ENCODE measurements at regions not wholly inside any gene's neighbourhood (a gene's known extent, or its start where the extent isn't known, plus 50 kb on each side); places are given as distances from the start of the nearest gene placed in this dataset.

GRCh38 chr11:95717314-95717713 lies 72.3 kb downstream of the FAM76B start:
- no peaks in the 10 kb centered on the region for H3K9me3 ChIP-seq
- H3K36me3 ChIP-seq (replicated peaks in 1 of 2; ENCODE audit: control insufficient read depth in 1 of 2, insufficient read depth in 2 of 2, low read length in 1 of 2), result no peaks in the 10 kb centered on the region
- 6% methylated on average over 1 of the region's 1 CpG for WGBS (ENCODE audit: low lambda C conversion rate)
- no peak for DNase-seq
- TF ChIP-seq FOXJ3 (CRISPR knock-in tag; IDR thresholded peaks at IDR 0.05), result no peak
- no peak for TF ChIP-seq EZH2phosphoT487 (IDR thresholded peaks at IDR 0.05; ENCODE audit: borderline replicate concordance, low read depth)
- no peak for TF ChIP-seq FOSL2 (IDR thresholded peaks at IDR 0.05; ENCODE audit: borderline replicate concordance, low read depth)
- TF ChIP-seq JUND (IDR thresholded peaks at IDR 0.05), result no peak
- TF ChIP-seq SIN3A (IDR thresholded peaks at IDR 0.05; ENCODE audit: borderline replicate concordance, low read depth, low read length), result no peak
- TF ChIP-seq RXRA (IDR thresholded peaks at IDR 0.05; ENCODE audit: borderline replicate concordance, low read depth), result no peak
- TF ChIP-seq EP300 (IDR thresholded peaks at IDR 0.05; ENCODE audit: borderline replicate concordance in 1 of 2, low read depth in 1 of 2, low read length in 1 of 2), result no peak
- TF ChIP-seq ZBTB33 (IDR thresholded peaks at IDR 0.05; ENCODE audit: borderline replicate concordance, low read depth), result no peak
- no peak for TF ChIP-seq TAF1 (IDR thresholded peaks at IDR 0.05; ENCODE audit: borderline replicate concordance, low read depth, low read length)
- TF ChIP-seq CHD2 (IDR thresholded peaks at IDR 0.05; ENCODE audit: low read length, partially characterized antibody), result no peak
- no peak for TF ChIP-seq PBX3 (IDR thresholded peaks at IDR 0.05)
- TF ChIP-seq NFIC (IDR thresholded peaks at IDR 0.05; ENCODE audit: borderline replicate concordance), result no peak
- no peak for TF ChIP-seq POLR2AphosphoS5 (IDR thresholded peaks at IDR 0.05; ENCODE audit: low read depth, low read length)
- TF ChIP-seq REST (IDR thresholded peaks at IDR 0.05; ENCODE audit: low read depth, low read length), result no peak
- TF ChIP-seq GATA2 (CRISPR knock-in tag; IDR thresholded peaks at IDR 0.05), result no peak
- no peaks in the 10 kb centered on the region for H3K4me1 ChIP-seq (ENCODE audit: control insufficient read depth in 1 of 2, insufficient read depth in 2 of 2, low read depth in 1 of 2, low read length in 1 of 2)
- no peaks in the 10 kb centered on the region for H4K20me1 ChIP-seq (ENCODE audit: insufficient read depth)
- H3K4me2 ChIP-seq, result no peak overlapping the region
- no peaks in the 10 kb centered on the region for H3F3A ChIP-seq (replicated peaks; ENCODE audit: insufficient read depth)
- no peaks in the 10 kb centered on the region for H3K27me3 ChIP-seq (ENCODE audit: insufficient read depth)
- 0 out of 2 replicates have a peak, but pooled peaks cover 3% of the 10 kb centered on the region for H3K79me2 ChIP-seq (ENCODE audit: insufficient read depth)
- ChIA-PET POLR2A (interaction anchor here (0.6 kb wide), 1 partner anchor 357 kb away, joined by 7 read pairs; no protein-coding TSS in a partner anchor), CTCF (no interaction called here)
- H2AFZ ChIP-seq (ENCODE audit: low read depth), result no peak overlapping the region
- H3K27ac ChIP-seq (ENCODE audit: low read depth in 2 of 2, low read length in 1 of 2), result no peak overlapping the region
- no peak overlapping the region for H3K4me3 ChIP-seq (ENCODE audit: low read depth in 2 of 2, low read length in 1 of 2)
- no peak overlapping the region for H3K9ac ChIP-seq
- H3K9me2 ChIP-seq, result no peaks in the 10 kb centered on the region
